IPS-15b (cell line): ENCODE measurements at regions not wholly inside any gene's neighbourhood (a gene's known extent, or its start where the extent isn't known, plus 50 kb on each side); places are given as distances from the start of the nearest gene placed in this dataset.

Experiments
- H3K27me3 ChIP-seq: one replicate; pipeline ENCODE4 v1.6.1; 2013; ENCODE audit warnings: low read length; ENCODE audit not compliant: control insufficient read depth, insufficient read depth
- H3K36me3 ChIP-seq: one replicate; pipeline ENCODE4 v1.6.1; 2013; ENCODE audit warnings: low read length; ENCODE audit not compliant: control insufficient read depth, insufficient read depth
- H3K4me1 ChIP-seq: one replicate; pipeline ENCODE4 v1.6.1; 2013; ENCODE audit warnings: mild to moderate bottlenecking, low read length; ENCODE audit not compliant: control insufficient read depth, insufficient read depth
- H3K4me3 ChIP-seq: one replicate; pipeline ENCODE4 v1.5.1; 2013; ENCODE audit warnings: low read depth, low read length
- H3K9ac ChIP-seq: one replicate; pipeline ENCODE4 v1.6.1; 2013; ENCODE audit warnings: low read depth, mild to moderate bottlenecking, low read length
- H3K9me3 ChIP-seq: one replicate; pipeline ENCODE4 v1.6.1; 2013; ENCODE audit warnings: mild to moderate bottlenecking, low read length; ENCODE audit not compliant: control insufficient read depth, insufficient read depth

- Histone ChIP-seq H3K9ac (no peak overlapping the region), H3K4me1 (no peaks in the 10 kb centered on the region), H3K9me3 (no peaks in the 10 kb centered on the region), H3K27me3 (no peaks in the 10 kb centered on the region), H3K4me3 (no peak overlapping the region), H3K36me3 (no peaks in the 10 kb centered on the region)
Measured at GRCh38 chr1:216866714-216867113, 143.5 kb upstream of the ESRRG start.

- peaks cover 15% of the 10 kb centered on the region for H3K4me1 ChIP-seq
- H3K27me3 ChIP-seq: no peaks in the 10 kb centered on the region
- no peak overlapping the region for H3K4me3 ChIP-seq
- H3K9me3 ChIP-seq: no peaks in the 10 kb centered on the region
- no peak overlapping the region for H3K9ac ChIP-seq
- no peaks in the 10 kb centered on the region for H3K36me3 ChIP-seq
Measured at GRCh38 chr1:216855810-216856209, 132.6 kb upstream of the ESRRG start.

- no peaks in the 10 kb centered on the region for H3K9me3 ChIP-seq
- no peaks in the 10 kb centered on the region for H3K36me3 ChIP-seq
- H3K4me3 ChIP-seq: no peak overlapping the region
- H3K9ac ChIP-seq: no peak overlapping the region
- H3K27me3 ChIP-seq: no peaks in the 10 kb centered on the region
- H3K4me1 ChIP-seq: peaks cover 15% of the 10 kb centered on the region
Measured at GRCh38 chr1:216854836-216855484, 131.7 kb upstream of the ESRRG start.

- H3K9me3 ChIP-seq: no peaks in the 10 kb centered on the region
Measured at GRCh38 chr1:216851073-216851472, 127.8 kb upstream of the ESRRG start.

GRCh38 chr1:216849146-216849545 lies 125.9 kb upstream of the ESRRG start:
- no peaks in the 10 kb centered on the region for H3K27me3 ChIP-seq
- H3K36me3 ChIP-seq: no peaks in the 10 kb centered on the region

More at GRCh38 chr1:216851073-216851472, 127.8 kb upstream of the ESRRG start:
- Histone ChIP-seq H3K4me3 (no peak overlapping the region), H3K9ac (no peak overlapping the region), H3K27me3 (no peaks in the 10 kb centered on the region), H3K36me3 (no peaks in the 10 kb centered on the region), H3K4me1 (peaks cover 8% of the 10 kb centered on the region)

GRCh38 chr1:216847397-216848036 lies 124.3 kb upstream of the ESRRG start:
- Histone ChIP-seq H3K9me3 (no peaks in the 10 kb centered on the region), H3K4me3 (no peak overlapping the region), H3K27me3 (no peaks in the 10 kb centered on the region), H3K9ac (no peak overlapping the region), H3K36me3 (no peaks in the 10 kb centered on the region), H3K4me1 (no peaks in the 10 kb centered on the region)

More at GRCh38 chr1:216849146-216849545, 125.9 kb upstream of the ESRRG start:
- no peaks in the 10 kb centered on the region for H3K9me3 ChIP-seq
- no peak overlapping the region for H3K4me3 ChIP-seq
- H3K4me1 ChIP-seq: no peaks in the 10 kb centered on the region
- H3K9ac ChIP-seq: no peak overlapping the region

DNA sequence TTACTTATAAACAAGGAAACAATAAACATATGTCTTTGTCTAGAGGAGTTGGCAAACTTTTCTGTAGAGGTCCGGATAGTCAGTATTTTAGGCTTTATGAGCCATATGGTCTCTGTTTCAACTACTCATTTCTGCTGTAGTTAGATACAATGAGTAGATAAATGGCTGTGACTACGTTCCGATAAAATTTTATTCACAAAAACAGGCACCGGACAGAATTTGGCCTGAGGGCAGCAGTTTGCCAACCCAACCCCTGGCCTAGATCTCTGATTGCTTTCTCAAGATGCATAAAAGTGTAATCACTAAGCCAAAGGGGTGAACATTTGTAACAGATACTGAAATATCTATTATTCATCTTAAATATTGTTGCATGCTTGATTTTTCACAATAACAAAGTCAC lies 123.1 kb upstream of the ESRRG start:
- H3K4me1 ChIP-seq: no peaks in the 10 kb centered on the region
- no peak overlapping the region for H3K9ac ChIP-seq
- no peaks in the 10 kb centered on the region for H3K36me3 ChIP-seq
- H3K9me3 ChIP-seq: no peaks in the 10 kb centered on the region
- no peaks in the 10 kb centered on the region for H3K27me3 ChIP-seq
- H3K4me3 ChIP-seq: no peak overlapping the region

GRCh38 chr1:216843409-216843808 lies 120.2 kb upstream of the ESRRG start:
- Histone ChIP-seq H3K9me3 (no peaks in the 10 kb centered on the region), H3K27me3 (no peaks in the 10 kb centered on the region), H3K4me3 (no peak overlapping the region), H3K4me1 (no peaks in the 10 kb centered on the region), H3K36me3 (no peaks in the 10 kb centered on the region), H3K9ac (no peak overlapping the region)

DNA sequence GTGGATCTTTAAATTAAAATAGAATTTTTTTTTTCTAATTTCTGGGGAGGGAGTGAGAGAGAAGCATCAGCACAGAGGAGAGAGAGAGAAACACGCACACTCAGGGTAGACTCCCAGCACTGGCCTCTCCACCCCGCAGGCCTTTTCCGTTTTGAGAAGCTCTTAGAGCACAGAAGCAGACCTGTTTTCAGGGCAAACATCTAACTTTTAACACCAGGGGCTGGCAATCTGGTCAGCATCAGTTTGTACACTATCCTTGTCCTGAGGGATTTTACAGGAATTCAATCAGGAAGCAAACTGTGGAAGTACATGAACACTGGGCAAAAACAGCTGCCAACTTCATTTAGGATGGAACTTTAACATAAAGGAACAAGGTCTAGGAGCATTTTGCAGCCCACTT lies 117.9 kb upstream of the ESRRG start:
- Histone ChIP-seq H3K9me3 (no peaks in the 10 kb centered on the region), H3K4me1 (no peaks in the 10 kb centered on the region), H3K9ac (no peak overlapping the region), H3K4me3 (no peak overlapping the region), H3K36me3 (no peaks in the 10 kb centered on the region), H3K27me3 (no peaks in the 10 kb centered on the region)

GRCh38 chr1:216836316-216836715 lies 113.1 kb upstream of the ESRRG start:
- no peak overlapping the region for H3K4me3 ChIP-seq
- H3K4me1 ChIP-seq: peaks cover 3% of the 10 kb centered on the region
- H3K9me3 ChIP-seq: no peaks in the 10 kb centered on the region
- no peak overlapping the region for H3K9ac ChIP-seq
- no peaks in the 10 kb centered on the region for H3K27me3 ChIP-seq
- no peaks in the 10 kb centered on the region for H3K36me3 ChIP-seq

DNA sequence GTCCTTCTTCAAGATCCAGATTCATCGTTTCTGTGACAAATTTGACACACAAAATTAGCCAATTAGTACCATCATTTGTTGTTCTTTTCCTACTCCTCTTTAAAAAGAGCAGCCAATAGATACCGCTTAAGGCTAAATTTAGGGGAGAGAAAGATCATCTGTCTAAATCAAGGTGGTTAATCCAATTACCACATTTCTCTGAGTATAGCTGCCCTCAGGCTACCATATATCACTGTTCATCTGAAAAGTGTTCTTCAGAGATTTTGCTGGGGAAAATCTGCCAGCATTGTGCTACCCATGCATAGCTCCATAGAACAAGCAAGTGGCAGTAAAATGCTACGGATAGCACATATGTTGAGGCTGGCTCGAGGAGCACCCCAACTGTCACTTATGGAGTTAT lies 110.3 kb upstream of the ESRRG start:
- H3K4me3 ChIP-seq: no peak overlapping the region

DNA sequence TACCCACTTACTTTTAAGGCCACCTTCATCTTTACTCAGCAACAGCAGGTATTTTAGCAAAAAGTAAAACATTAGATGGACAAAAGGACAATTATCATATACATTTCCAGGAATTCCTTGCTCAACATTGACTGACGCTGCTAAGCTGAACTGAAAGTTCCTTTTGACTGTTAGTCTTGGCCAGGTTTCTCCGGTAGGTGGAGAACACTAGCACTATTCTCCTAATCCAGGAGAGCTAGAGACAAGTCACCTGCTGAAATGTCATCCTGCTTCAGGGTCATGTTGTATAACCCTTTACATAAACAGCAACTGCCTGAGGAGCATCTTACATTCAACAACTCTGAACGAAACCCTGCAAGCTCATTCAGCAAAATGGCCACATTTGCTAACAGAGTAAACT lies 109.0 kb upstream of the ESRRG start:
- Histone ChIP-seq H3K4me1 (peaks cover 8% of the 10 kb centered on the region), H3K27me3 (no peaks in the 10 kb centered on the region), H3K36me3 (no peaks in the 10 kb centered on the region), H3K9ac (no peak overlapping the region), H3K4me3 (no peak overlapping the region), H3K9me3 (no peaks in the 10 kb centered on the region)

More for the DNA sequence above, 110.3 kb upstream of the ESRRG start:
- Histone ChIP-seq H3K9ac (no peak overlapping the region), H3K4me1 (peaks cover 8% of the 10 kb centered on the region), H3K27me3 (no peaks in the 10 kb centered on the region), H3K9me3 (no peaks in the 10 kb centered on the region), H3K36me3 (no peaks in the 10 kb centered on the region)
